OCI-LY1 (cell line): ENCODE measurements at regions not wholly inside any gene's neighbourhood (a gene's known extent, or its start where the extent isn't known, plus 50 kb on each side); places are given as distances from the start of the nearest gene placed in this dataset.

Experiments
- H2AFZ ChIP-seq: fragments of 200-600 bp; sonication (generic), shearing (Covaris generic); 2 replicates; pipeline ENCODE4 v1.6.0; 2014; ENCODE audit warnings: antibody characterized with exemption, mild to moderate bottlenecking, low read length
- H3F3A ChIP-seq: fragments of 200-600 bp; sonication (generic), shearing (Covaris generic); 2 replicates; pipeline ENCODE4 v1.6.0; 2014; ENCODE audit warnings: mild to moderate bottlenecking, antibody characterized with exemption, low read length, moderate library complexity; ENCODE audit not compliant: insufficient read depth
- H3K27ac ChIP-seq: fragments of 200-600 bp; sonication (generic); 2 replicates; pipeline ENCODE4 v1.5.1; 2014; ENCODE audit warnings: low read length, mixed run types, mild to moderate bottlenecking, low read depth; ENCODE audit not compliant: poor library complexity, severe bottlenecking
- H3K27me3 ChIP-seq: fragments of 200-600 bp; sonication (generic); 2 replicates; pipeline ENCODE4 v1.6.0; 2014; ENCODE audit warnings: antibody characterized with exemption, mild to moderate bottlenecking, low read length, moderate library complexity; ENCODE audit not compliant: insufficient read depth
- H3K36me3 ChIP-seq: fragments of 200-600 bp; sonication (generic); 2 replicates; pipeline ENCODE4 v1.6.1; 2014; ENCODE audit warnings: mild to moderate bottlenecking, antibody characterized with exemption, low read length, moderate library complexity, mixed read lengths; ENCODE audit not compliant: insufficient read depth
- H3K4me1 ChIP-seq: fragments of 200-600 bp; sonication (generic); 2 replicates; pipeline ENCODE4 v1.5.1; 2014; ENCODE audit warnings: mild to moderate bottlenecking, low read length, moderate library complexity; ENCODE audit not compliant: insufficient read depth, severe bottlenecking
- H3K4me2 ChIP-seq: fragments of 200-600 bp; sonication (generic), shearing (Covaris generic); 2 replicates; pipeline ENCODE4 v1.6.1; 2014; ENCODE audit warnings: low read length
- H3K4me3 ChIP-seq: fragments of 200-600 bp; sonication (generic); 2 replicates; pipeline ENCODE4 v1.5.1; 2014; ENCODE audit warnings: low read length, low read depth, mild to moderate bottlenecking, mixed read lengths; ENCODE audit not compliant: poor library complexity, severe bottlenecking
- H3K79me2 ChIP-seq: fragments of 200-600 bp; shearing (Covaris generic); 2 replicates; pipeline ENCODE4 v1.6.1; 2016; ENCODE audit warnings: mixed run types, low read length, mixed read lengths; ENCODE audit not compliant: insufficient read depth
- H3K9ac ChIP-seq: fragments of 200-600 bp; sonication (generic), shearing (Covaris generic); 2 replicates; pipeline ENCODE4 v1.6.1; 2014; ENCODE audit warnings: mild to moderate bottlenecking, low read length, mixed read lengths
- H3K9me2 ChIP-seq: fragments of 200-600 bp; sonication (generic), shearing (Covaris generic); 2 replicates; pipeline ENCODE4 v1.6.1; 2014; ENCODE audit warnings: low read depth, mild to moderate bottlenecking, low read length, mixed read lengths
- H3K9me3 ChIP-seq: fragments of 200-600 bp; shearing (Covaris generic); 2 replicates; pipeline ENCODE4 v1.6.1; 2014; ENCODE audit warnings: low read length, mixed read lengths
- H4K20me1 ChIP-seq: fragments of 200-600 bp; sonication (generic), shearing (Covaris generic); 2 replicates; pipeline ENCODE4 v1.6.0; 2016; ENCODE audit warnings: mild to moderate bottlenecking, low read length; ENCODE audit not compliant: insufficient read depth
- EZH2 ChIP-seq: fragments of 200-600 bp; sonication (generic), shearing (Covaris generic); IDR thresholded peaks from 2 replicates; pipeline ENCODE4 v1.8.0; 2017; ENCODE audit warnings: borderline replicate concordance, mixed run types, mild to moderate bottlenecking, antibody characterized with exemption, low read length, moderate library complexity, mixed read lengths
- TF ChIP-seq, protein P1 (sequence below): fragments of 200-600 bp; sonication (generic), shearing (Covaris generic); IDR thresholded peaks from 2 replicates; pipeline ENCODE4 v1.5.1; 2017; ENCODE audit warnings: mild to moderate bottlenecking, antibody characterized with exemption, low read length, moderate library complexity, mixed read lengths

DNA sequence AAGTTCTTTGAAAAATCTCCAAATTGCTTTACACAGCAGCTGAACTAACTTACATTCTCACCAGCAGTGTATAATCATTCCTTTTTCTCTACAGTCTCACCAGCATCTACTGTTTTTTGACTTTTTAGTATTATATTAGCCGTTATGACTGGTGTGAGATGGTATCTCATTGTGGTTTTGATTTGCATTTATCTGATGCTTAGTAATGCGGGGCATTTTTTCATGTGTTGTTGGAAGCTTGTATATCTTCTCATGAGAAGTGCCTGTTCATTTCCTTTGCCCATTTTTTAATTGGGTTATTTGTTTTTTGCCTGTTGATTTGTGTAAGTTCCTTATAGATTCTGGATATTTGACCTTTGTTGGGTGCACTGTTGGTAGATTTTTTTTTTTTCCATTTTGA is 931.7 kb downstream of the CENPC start:
- TF ChIP-seq, protein P1, sequence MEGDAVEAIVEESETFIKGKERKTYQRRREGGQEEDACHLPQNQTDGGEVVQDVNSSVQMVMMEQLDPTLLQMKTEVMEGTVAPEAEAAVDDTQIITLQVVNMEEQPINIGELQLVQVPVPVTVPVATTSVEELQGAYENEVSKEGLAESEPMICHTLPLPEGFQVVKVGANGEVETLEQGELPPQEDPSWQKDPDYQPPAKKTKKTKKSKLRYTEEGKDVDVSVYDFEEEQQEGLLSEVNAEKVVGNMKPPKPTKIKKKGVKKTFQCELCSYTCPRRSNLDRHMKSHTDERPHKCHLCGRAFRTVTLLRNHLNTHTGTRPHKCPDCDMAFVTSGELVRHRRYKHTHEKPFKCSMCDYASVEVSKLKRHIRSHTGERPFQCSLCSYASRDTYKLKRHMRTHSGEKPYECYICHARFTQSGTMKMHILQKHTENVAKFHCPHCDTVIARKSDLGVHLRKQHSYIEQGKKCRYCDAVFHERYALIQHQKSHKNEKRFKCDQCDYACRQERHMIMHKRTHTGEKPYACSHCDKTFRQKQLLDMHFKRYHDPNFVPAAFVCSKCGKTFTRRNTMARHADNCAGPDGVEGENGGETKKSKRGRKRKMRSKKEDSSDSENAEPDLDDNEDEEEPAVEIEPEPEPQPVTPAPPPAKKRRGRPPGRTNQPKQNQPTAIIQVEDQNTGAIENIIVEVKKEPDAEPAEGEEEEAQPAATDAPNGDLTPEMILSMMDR: no peak
- TF ChIP-seq EZH2: no peak
- no peaks in the 10 kb centered on the region for H3K9me3 ChIP-seq
- no peaks in the 10 kb centered on the region for H4K20me1 ChIP-seq
- H3K79me2 ChIP-seq: no peaks in the 10 kb centered on the region
- no peaks in the 10 kb centered on the region for H3K36me3 ChIP-seq
- H3K4me2 ChIP-seq: no peak overlapping the region
- no peaks in the 10 kb centered on the region for H3K4me1 ChIP-seq
- no peak overlapping the region for H3K9ac ChIP-seq
- no peaks in the 10 kb centered on the region for H3F3A ChIP-seq
- no peak overlapping the region for H3K27ac ChIP-seq
- H3K4me3 ChIP-seq: no peak overlapping the region
- H3K9me2 ChIP-seq: no peaks in the 10 kb centered on the region
- no peak overlapping the region for H2AFZ ChIP-seq
- no peaks in the 10 kb centered on the region for H3K27me3 ChIP-seq

GRCh38 chr4:66609014-66609413 is 936.3 kb downstream of the CENPC start:
- no peak overlapping the region for H3K4me3 ChIP-seq
- H3K79me2 ChIP-seq: no peaks in the 10 kb centered on the region
- H3K9me2 ChIP-seq: no peaks in the 10 kb centered on the region
- H3K4me1 ChIP-seq: no peaks in the 10 kb centered on the region
- no peaks in the 10 kb centered on the region for H3K9me3 ChIP-seq
- H3K9ac ChIP-seq: no peak overlapping the region
- no peak overlapping the region for H2AFZ ChIP-seq
- no peaks in the 10 kb centered on the region for H3F3A ChIP-seq
- H3K27ac ChIP-seq: no peak overlapping the region
- H3K4me2 ChIP-seq: no peak overlapping the region
- TF ChIP-seq, protein P1: no peak
- no peak for TF ChIP-seq EZH2
- no peaks in the 10 kb centered on the region for H4K20me1 ChIP-seq
- H3K27me3 ChIP-seq: no peaks in the 10 kb centered on the region
- no peaks in the 10 kb centered on the region for H3K36me3 ChIP-seq

- H3K27ac ChIP-seq: no peak overlapping the region
- H3K4me1 ChIP-seq: no peaks in the 10 kb centered on the region
- H3K4me3 ChIP-seq: no peak overlapping the region
- no peaks in the 10 kb centered on the region for H3K36me3 ChIP-seq
- TF ChIP-seq, protein P1: no peak
- TF ChIP-seq EZH2: no peak
- H4K20me1 ChIP-seq: no peaks in the 10 kb centered on the region
- H3K9ac ChIP-seq: no peak overlapping the region
- no peaks in the 10 kb centered on the region for H3K79me2 ChIP-seq
- no peak overlapping the region for H3K4me2 ChIP-seq
- H3K27me3 ChIP-seq: no peaks in the 10 kb centered on the region
- H3F3A ChIP-seq: no peaks in the 10 kb centered on the region
- no peaks in the 10 kb centered on the region for H3K9me2 ChIP-seq
- no peak overlapping the region for H2AFZ ChIP-seq
- H3K9me3 ChIP-seq: no peaks in the 10 kb centered on the region
Observed at GRCh38 chr4:66606908-66607307, 936.6 kb upstream of the EPHA5 start.
